IPS-11a (cell line): ENCODE measurements at regions not wholly inside any gene's neighbourhood (a gene's known extent, or its start where the extent isn't known, plus 50 kb on each side); places are given as distances from the start of the nearest gene placed in this dataset.
"Not testable (repeated sequence)": the region's sequence is repeated elsewhere in the genome, so short reads cannot be mapped to it uniquely, and the experiment has no call there.

Experiments used
- H3K4me3 ChIP-seq: one replicate; pipeline ENCODE4 v1.5.1; 2013; ENCODE audit warnings: low read depth, low read length, control low read depth

GRCh38 chr12:24530689-24531088 lies 418.2 kb downstream of the BCAT1 start:
- H3K4me3 ChIP-seq: no peak overlapping the region

GRCh38 chr12:24527102-24527501 lies 421.8 kb downstream of the BCAT1 start:
- no peak overlapping the region for H3K4me3 ChIP-seq

GRCh38 chr12:24522736-24523135 lies 426.2 kb downstream of the BCAT1 start:
- no peak overlapping the region for H3K4me3 ChIP-seq

- H3K4me3 ChIP-seq: no peak overlapping the region
These were observed 429.1 kb downstream of the BCAT1 start for GRCh38 chr12:24519759-24520158.

- no peak overlapping the region for H3K4me3 ChIP-seq
These were observed 431.9 kb downstream of the BCAT1 start for GRCh38 chr12:24517000-24517399.

- H3K4me3 ChIP-seq: no peak overlapping the region
These were observed 438.2 kb downstream of the BCAT1 start for GRCh38 chr12:24510581-24511125.

- H3K4me3 ChIP-seq: no peak overlapping the region
These were observed 441.1 kb downstream of the BCAT1 start for GRCh38 chr12:24507827-24508226.

- no peak overlapping the region for H3K4me3 ChIP-seq
These were observed 443.4 kb downstream of the BCAT1 start for GRCh38 chr12:24505366-24506015.

- H3K4me3 ChIP-seq: not testable (repeated sequence)
These were observed 445.4 kb downstream of the BCAT1 start for GRCh38 chr12:24503477-24503876.

- H3K4me3 ChIP-seq: no peak overlapping the region
These were observed 448.1 kb downstream of the BCAT1 start for GRCh38 chr12:24500831-24501230.

- no peak overlapping the region for H3K4me3 ChIP-seq
These were observed 448.5 kb downstream of the BCAT1 start for GRCh38 chr12:24500421-24500820.

GRCh38 chr12:24499151-24500146 lies 449.5 kb downstream of the BCAT1 start:
- no peak overlapping the region for H3K4me3 ChIP-seq

- H3K4me3 ChIP-seq: no peak overlapping the region
These were observed 452.1 kb downstream of the BCAT1 start for GRCh38 chr12:24496755-24497154.

GRCh38 chr12:24494401-24494800 lies 454.5 kb downstream of the BCAT1 start:
- H3K4me3 ChIP-seq: no peak overlapping the region

GRCh38 chr12:24491968-24492367 lies 456.9 kb downstream of the BCAT1 start:
- H3K4me3 ChIP-seq: no peak overlapping the region

- no peak overlapping the region for H3K4me3 ChIP-seq
These were observed 459.0 kb downstream of the BCAT1 start for GRCh38 chr12:24489939-24490338.

GRCh38 chr12:24488906-24489619 lies 459.8 kb downstream of the BCAT1 start:
- no peak overlapping the region for H3K4me3 ChIP-seq

- H3K4me3 ChIP-seq: no peak overlapping the region
These were observed 460.8 kb downstream of the BCAT1 start for GRCh38 chr12:24488091-24488596.

- H3K4me3 ChIP-seq: no peak overlapping the region
These were observed 461.3 kb downstream of the BCAT1 start for GRCh38 chr12:24487606-24488005.

- no peak overlapping the region for H3K4me3 ChIP-seq
These were observed 465.2 kb downstream of the BCAT1 start for GRCh38 chr12:24483732-24484131.
